GM12864 (cell line): ENCODE measurements at regions not wholly inside any gene's neighbourhood (a gene's known extent, or its start where the extent isn't known, plus 50 kb on each side); places are given as distances from the start of the nearest gene placed in this dataset.

Source experiments
- DNase-seq: peaks from one replicate; pipeline ENCODE4 v3.0.0-alpha.2; 2011; ENCODE audit warnings: low read depth
- H3K4me3 ChIP-seq: 2 replicates; pipeline ENCODE4 v1.5.1; 2011; ENCODE audit warnings: mild to moderate bottlenecking, low read depth, low read length, control low read depth
- CTCF ChIP-seq: IDR thresholded peaks from 2 replicates; pipeline ENCODE4 v1.5.1; 2011; ENCODE audit warnings: low read depth, mild to moderate bottlenecking, moderate library complexity, low read length, control low read depth, inconsistent platforms; ENCODE audit errors: missing control alignments

- no peak for TF ChIP-seq CTCF
- no peak overlapping the region for H3K4me3 ChIP-seq
- DNase-seq: no peak
These were observed 171.3 kb upstream of the PARD3B start for GRCh38 chr2:204373942-204374341.

GRCh38 chr2:204380141-204380881 lies 165.0 kb upstream of the PARD3B start:
- no peak overlapping the region for H3K4me3 ChIP-seq
- no peak for DNase-seq
- no peak for TF ChIP-seq CTCF

- DNase-seq: no peak
- H3K4me3 ChIP-seq: no peak overlapping the region
- no peak for TF ChIP-seq CTCF
These were observed 158.6 kb upstream of the PARD3B start for GRCh38 chr2:204386668-204387067.

GRCh38 chr2:204389120-204389519 lies 156.2 kb upstream of the PARD3B start:
- no peak for TF ChIP-seq CTCF
- H3K4me3 ChIP-seq: no peak overlapping the region
- DNase-seq: no peak

GRCh38 chr2:204389856-204390255 lies 155.4 kb upstream of the PARD3B start:
- no peak overlapping the region for H3K4me3 ChIP-seq
- no peak for DNase-seq
- no peak for TF ChIP-seq CTCF

- no peak for TF ChIP-seq CTCF
- DNase-seq: no peak
- no peak overlapping the region for H3K4me3 ChIP-seq
These were observed 149.7 kb upstream of the PARD3B start for GRCh38 chr2:204395539-204395938.

- H3K4me3 ChIP-seq: no peak overlapping the region
- no peak for TF ChIP-seq CTCF
These were observed 144.2 kb upstream of the PARD3B start for GRCh38 chr2:204401114-204401513.

More at GRCh38 chr2:204401114-204401513, 144.2 kb upstream of the PARD3B start:
- no peak for DNase-seq
